Endothelial cell of umbilical vein (primary cell): ENCODE measurements at regions not wholly inside any gene's neighbourhood (a gene's known extent, or its start where the extent isn't known, plus 50 kb on each side); places are given as distances from the start of the nearest gene placed in this dataset.

ENCODE experiments used
- BruUV-seq: library from RNA; stranded (reverse); fragments of 400-500 nt; replicated peaks from 2 replicates; lab custom pipeline; 2021; lab: Mats Ljungman, UMichigan
- CTCF ChIA-PET: fragments of 300-600, 350-600 bp; sonication (Branson Sonifier 250); formaldehyde crosslinking; loops from one replicate; lab custom pipeline; 2021; ENCODE audit warnings: antibody characterized with exemption, inconsistent platforms; lab: Charles Lee
- POLR2A ChIA-PET: fragments of 300-600, 350-600 bp; sonication (Branson Sonifier 250); formaldehyde crosslinking; loops from one replicate; lab custom pipeline; 2021; ENCODE audit warnings: antibody characterized with exemption, inconsistent platforms; lab: Charles Lee
- DNase-seq: peaks from one replicate; pipeline ENCODE4 v3.0.0-alpha.2; 2011; ENCODE audit warnings: low read depth, low spot score
- FAIRE-seq: peaks from 2 replicates; lab custom pipeline; 2011; peaks lifted over from hg19 to GRCh38; lab: Jason Lieb, UNC
- H2AFZ ChIP-seq: 2 replicates; pipeline ENCODE4 v1.6.0; 2012; ENCODE audit warnings: low read depth, low read length, control low read depth, inconsistent platforms
- H3K27ac ChIP-seq: 2 replicates; pipeline ENCODE4 v1.5.1; 2011; ENCODE audit warnings: low read depth, mild to moderate bottlenecking, control low read depth, low read length, moderate library complexity; ENCODE audit not compliant: insufficient read depth
- H3K27me3 ChIP-seq, 2 experiments: 2 replicates each; pipeline versions ENCODE4 v1.6.0 to v1.6.1; 2011; ENCODE audit warnings: low read length in 2 of 2, mixed read lengths in 1 of 2; ENCODE audit not compliant: control insufficient read depth in 2 of 2, insufficient read depth in 2 of 2
- H3K36me3 ChIP-seq, 2 experiments: 2 replicates in 1 of 2; 3 replicates in 1 of 2; pipeline ENCODE4 v1.5.1; 2011; ENCODE audit warnings: low read length in 2 of 2, mild to moderate bottlenecking in 1 of 2, moderate library complexity in 1 of 2; ENCODE audit not compliant: control insufficient read depth in 2 of 2, insufficient read depth in 2 of 2; ENCODE audit errors: extremely low read depth in 1 of 2
- H3K4me1 ChIP-seq: 3 replicates; pipeline ENCODE4 v1.5.1; 2011; ENCODE audit warnings: mild to moderate bottlenecking, low read length; ENCODE audit not compliant: control insufficient read depth, insufficient read depth; ENCODE audit errors: extremely low read depth
- H3K4me2 ChIP-seq: 2 replicates; pipeline ENCODE4 v1.6.1; 2011; ENCODE audit warnings: low read length, control low read depth, mixed read lengths; ENCODE audit not compliant: insufficient read depth
- H3K4me3 ChIP-seq, 3 experiments: fragments of 200-600 bp in 1 of 3; sonication (generic), shearing (Covaris generic) in 1 of 3; replicated peaks in 1 of 3; 2 replicates each; pipeline ENCODE4 v1.5.1; 2011 to 2016; ENCODE audit warnings: control low read depth in 3 of 3, low read length in 3 of 3, mild to moderate bottlenecking in 2 of 3, inconsistent platforms in 1 of 3, low read depth in 1 of 3, moderate library complexity in 1 of 3; ENCODE audit not compliant: insufficient read depth in 1 of 3
- H3K79me2 ChIP-seq: 2 replicates; pipeline ENCODE4 v1.6.0; 2012; ENCODE audit warnings: low read length, inconsistent platforms; ENCODE audit not compliant: control insufficient read depth, insufficient read depth
- H3K9ac ChIP-seq: replicated peaks from 2 replicates; pipeline ENCODE3; 2011; ENCODE audit warnings: low read length, control low read depth; ENCODE audit not compliant: insufficient read depth; ENCODE audit errors: extremely low read depth
- H3K9me1 ChIP-seq: replicated peaks from 3 replicates; pipeline ENCODE4 v1.6.0; 2011; ENCODE audit warnings: mild to moderate bottlenecking, low read length; ENCODE audit not compliant: control insufficient read depth, insufficient read depth; ENCODE audit errors: extremely low read depth
- H3K9me3 ChIP-seq: replicated peaks from 2 replicates; pipeline ENCODE4 v1.5.1; 2012; ENCODE audit warnings: low read length, inconsistent platforms; ENCODE audit not compliant: control insufficient read depth, insufficient read depth
- H4K20me1 ChIP-seq: replicated peaks from 2 replicates; pipeline ENCODE3; 2011; ENCODE audit warnings: mild to moderate bottlenecking, low read length; ENCODE audit not compliant: control insufficient read depth, insufficient read depth; ENCODE audit errors: extremely low read depth
- EZH2 ChIP-seq: IDR thresholded peaks from 2 replicates; pipeline ENCODE4 v1.6.1; 2012; ENCODE audit warnings: borderline replicate concordance, low read depth, mild to moderate bottlenecking, moderate library complexity, low read length, inconsistent platforms; ENCODE audit not compliant: severe bottlenecking
- JUN ChIP-seq: IDR thresholded peaks from 2 replicates; pipeline ENCODE4 v1.6.1; 2011; ENCODE audit warnings: borderline replicate concordance, low read depth; ENCODE audit not compliant: insufficient read length, insufficient read depth
- MAX ChIP-seq: IDR thresholded peaks from 2 replicates; pipeline ENCODE4 v1.6.1; 2011; ENCODE audit not compliant: insufficient read depth, insufficient read length
- MYC ChIP-seq: IDR thresholded peaks from one replicate; pipeline ENCODE4 v1.6.1; 2011; ENCODE audit warnings: mild to moderate bottlenecking, low read depth, low read length
- POLR2A ChIP-seq: IDR thresholded peaks from 2 replicates; pipeline ENCODE4 v1.6.1; 2012; ENCODE audit warnings: low read depth, mild to moderate bottlenecking, control low read depth, low read length
- POLR2AphosphoS5 ChIP-seq: IDR thresholded peaks from 2 replicates; pipeline ENCODE4 v1.6.1; 2012; ENCODE audit warnings: low read depth, mild to moderate bottlenecking, control low read depth, low read length, moderate library complexity; ENCODE audit not compliant: insufficient read depth
- dilution Hi-C: fragments of 300-500 bp; cut with MboI; formaldehyde crosslinking; loops from one replicate; pipeline ENCODE4 v1.15.0; 2019; ENCODE audit warnings: low sequenced_read_pairs; ENCODE audit not compliant: extremely low pct_ligation_motif_present
- intact Hi-C: fragments of 100-400 bp; cut with micrococcal nuclease; formaldehyde crosslinking; loops from one replicate; pipeline ENCODE4 v1.10.0; 2022

GRCh38 chr13:111973605-111974340 is 93.2 kb upstream of the SOX1 start:
- TF ChIP-seq POLR2AphosphoS5 (no peak), JUN (no peak)
- Histone ChIP-seq H3K36me3 (no peaks in the 10 kb centered on the region), H3K9ac (no peak overlapping the region), H2AFZ (no peak overlapping the region), H3K4me2 (no peak overlapping the region), H3K27me3 (no peaks in the 10 kb centered on the region), H3K9me1 (no peaks in the 10 kb centered on the region), H3K4me3 (no peak overlapping the region), H3K9me3 (peaks cover 15% of the 10 kb centered on the region), H3K79me2 (no peaks in the 10 kb centered on the region), H3K27ac (no peak overlapping the region), H3K4me1 (no peaks in the 10 kb centered on the region), H4K20me1 (no peaks in the 10 kb centered on the region)
- CTCF ChIA-PET: no interaction called here
- no peak for DNase-seq
- FAIRE-seq: no peak
- dilution Hi-C loops (no loop called here), intact Hi-C loops (no loop called here)
- POLR2A ChIA-PET: no interaction called here
- BruUV-seq: no TSS peak

- POLR2A ChIA-PET: no interaction called here
- no peak overlapping the region for H3K4me2 ChIP-seq
Measured at GRCh38 chr13:111974341-111974640, 92.7 kb upstream of the SOX1 start.

More at GRCh38 chr13:111974341-111974640, 92.7 kb upstream of the SOX1 start:
- H3K9me1 ChIP-seq: no peaks in the 10 kb centered on the region
- TF ChIP-seq POLR2A (no peak), JUN (no peak), MAX (no peak), POLR2AphosphoS5 (no peak), EZH2 (no peak), MYC (no peak)
- CTCF ChIA-PET: no interaction called here
- no peaks in the 10 kb centered on the region for H3K27me3 ChIP-seq
- no TSS peak for BruUV-seq
- H4K20me1 ChIP-seq: no peaks in the 10 kb centered on the region
- no peak overlapping the region for H3K4me3 ChIP-seq
- intact Hi-C loops: no loop called here
- DNase-seq (no peak), FAIRE-seq (no peak)
- H2AFZ ChIP-seq: no peak overlapping the region
- no peaks in the 10 kb centered on the region for H3K4me1 ChIP-seq
- no peak overlapping the region for H3K27ac ChIP-seq
- H3K9ac ChIP-seq: no peak overlapping the region
- dilution Hi-C loops: no loop called here
- no peaks in the 10 kb centered on the region for H3K36me3 ChIP-seq
- peaks cover 15% of the 10 kb centered on the region for H3K9me3 ChIP-seq
- H3K79me2 ChIP-seq: no peaks in the 10 kb centered on the region
